ENCODE measurements at regions not wholly inside any gene's neighbourhood (a gene's known extent, or its start where the extent isn't known, plus 50 kb on each side); places are given as distances from the start of the nearest gene placed in this dataset.

- no peak for DNase-seq
Measured at GRCh38 chr3:124558991-124559845, 171.0 kb upstream of the UMPS start.

- DNase-seq: peak; percentile 60 to 71
Measured at GRCh38 chr3:124559846-124560574, 170.2 kb upstream of the UMPS start.

GRCh38 chr3:124560666-124561215, 169.5 kb upstream of the UMPS start:
- DNase-seq: no peak

GRCh38 chr3:124562769-124563168, 167.5 kb upstream of the UMPS start:
- DNase-seq: no peak

- DNase-seq: no peak
Measured at GRCh38 chr3:124563376-124563775, 166.9 kb upstream of the UMPS start.

GRCh38 chr3:124565013-124565412, 165.2 kb upstream of the UMPS start:
- peak; percentile 62 to 63 for DNase-seq

GRCh38 chr3:124565551-124565950, 164.7 kb upstream of the UMPS start:
- DNase-seq: no peak

GRCh38 chr3:124566701-124567100, 163.6 kb upstream of the UMPS start:
- DNase-seq: no peak

- DNase-seq: no peak
Measured at GRCh38 chr3:124567179-124567578, 163.1 kb upstream of the UMPS start.

GRCh38 chr3:124569761-124570160, 160.5 kb upstream of the UMPS start:
- DNase-seq: no peak

- DNase-seq: no peak
Measured at GRCh38 chr3:124570232-124570631, 160.0 kb upstream of the UMPS start.

- DNase-seq: no peak
Measured at GRCh38 chr3:124572851-124573405, 157.3 kb upstream of the UMPS start.

GRCh38 chr3:124574012-124574411, 156.2 kb upstream of the UMPS start:
- no peak for DNase-seq

- DNase-seq: no peak
Measured at GRCh38 chr3:124576565-124577493, 153.4 kb upstream of the UMPS start.

- DNase-seq: no peak
Measured at GRCh38 chr3:124577494-124578167, 152.6 kb upstream of the UMPS start.

- no peak for DNase-seq
Measured at GRCh38 chr3:124579641-124580040, 150.6 kb upstream of the UMPS start.

- DNase-seq: no peak
Measured at GRCh38 chr3:124582196-124582595, 148.1 kb upstream of the UMPS start.

- no peak for DNase-seq
Measured at GRCh38 chr3:124582621-124583395, 147.4 kb upstream of the UMPS start.

GRCh38 chr3:124584245-124584551, 146.1 kb upstream of the UMPS start:
- DNase-seq: no peak

GRCh38 chr3:124584552-124585391, 145.5 kb upstream of the UMPS start:
- DNase-seq: peak; percentile 49 to 54
